CD4-positive, alpha-beta T cell (primary cell): ENCODE measurements at regions not wholly inside any gene's neighbourhood (a gene's known extent, or its start where the extent isn't known, plus 50 kb on each side); places are given as distances from the start of the nearest gene placed in this dataset.

Experiments used
- ATAC-seq: fragments of 200-7000 bp; cut with Tn5 transposase; one replicate; pipeline ENCODE4 v1.10.0; 2022; ENCODE audit warnings: mild to moderate bottlenecking; ENCODE audit not compliant: poor library complexity
- CTCF ChIA-PET: fragments of 350-600 bp; sonication (Branson Sonifier 250); formaldehyde crosslinking; loops from one replicate; lab custom pipeline; 2021; ENCODE audit warnings: antibody characterized with exemption, inconsistent platforms; lab: Charles Lee
- POLR2A ChIA-PET: fragments of 350-600 bp; sonication (Branson Sonifier 250); formaldehyde crosslinking; loops from one replicate; lab custom pipeline; 2021; ENCODE audit warnings: antibody characterized with exemption, inconsistent platforms; lab: Charles Lee
- DNase-seq, 14 experiments: peaks; one replicate each; pipeline ENCODE4 v3.0.0-alpha.2; 2013 to 2020; ENCODE audit warnings: mixed read lengths in 2 of 14
- H3K27ac ChIP-seq, 2 donors: one replicate each; pipeline versions ENCODE4 v1.5.1 to v1.7.0; 2013; ENCODE audit warnings: low read length in 2 of 2, low read depth in 1 of 2, mild to moderate bottlenecking in 1 of 2
- H3K27me3 ChIP-seq, 2 experiments: 1 replicate in 1 of 2; 2 replicates in 1 of 2; pipeline versions ENCODE4 v1.6.1 to v1.7.0; 2013; ENCODE audit warnings: low read length in 2 of 2, control low read depth in 1 of 2, mild to moderate bottlenecking in 1 of 2, moderate library complexity in 1 of 2; ENCODE audit not compliant: insufficient read depth in 2 of 2, control insufficient read depth in 1 of 2
- H3K36me3 ChIP-seq: one replicate; pipeline ENCODE4 v1.6.1; 2013; ENCODE audit warnings: low read length, control low read depth; ENCODE audit not compliant: insufficient read depth
- H3K4me1 ChIP-seq: one replicate; pipeline ENCODE4 v1.6.1; 2013; ENCODE audit warnings: low read length, control low read depth; ENCODE audit not compliant: insufficient read depth
- H3K4me3 ChIP-seq: one replicate; pipeline ENCODE4 v1.5.1; 2013; ENCODE audit warnings: mild to moderate bottlenecking, low read length, moderate library complexity
- H3K9me3 ChIP-seq, 2 experiments: 1 replicate in 1 of 2; 2 replicates in 1 of 2; pipeline versions ENCODE4 v1.6.1 to v1.7.0; 2013; ENCODE audit warnings: low read length in 2 of 2, mild to moderate bottlenecking in 2 of 2, control low read depth in 1 of 2, moderate library complexity in 1 of 2; ENCODE audit not compliant: control insufficient read depth in 1 of 2, insufficient read depth in 1 of 2
- H3K27ac Mint-ChIP-seq: one replicate; pipeline ENCODE4 v1.8.0; 2020; ENCODE audit warnings: mixed read lengths
- H3K27me3 Mint-ChIP-seq: one replicate; pipeline ENCODE4 v1.8.0; 2021; ENCODE audit warnings: mixed read lengths
- H3K36me3 Mint-ChIP-seq: one replicate; pipeline ENCODE4 v1.8.0; 2021; ENCODE audit warnings: low read depth, mixed read lengths
- H3K4me1 Mint-ChIP-seq: one replicate; pipeline ENCODE4 v1.8.0; 2021; ENCODE audit warnings: low read depth, mixed read lengths
- H3K4me3 Mint-ChIP-seq: one replicate; pipeline ENCODE4 v1.8.0; 2020; ENCODE audit warnings: mild to moderate bottlenecking, mixed read lengths
- H3K9me3 Mint-ChIP-seq: one replicate; pipeline ENCODE4 v1.8.0; 2020; ENCODE audit warnings: mixed read lengths
- CTCF ChIP-seq: fragments of 200-600 bp; IDR thresholded peaks from one replicate; pipeline ENCODE4 v1.8.0; 2022; ENCODE audit warnings: antibody characterized with exemption, mild to moderate bottlenecking
- intact Hi-C, 2 experiments: fragments of 100-400 bp; cut with DNase I in 1 of 2; cut with micrococcal nuclease in 1 of 2; formaldehyde crosslinking; loops; one replicate each; pipeline versions ENCODE4 v1.15.1 to v1.9.0; 2023 to 2025; cut with DNase I, micrococcal nuclease

GRCh38 chrX:145881175-145881995, 63.8 kb downstream of the SLITRK2 start:
- no peaks in the 10 kb centered on the region for H3K36me3 Mint-ChIP-seq
- no peak overlapping the region for H3K4me3 ChIP-seq
- H3K9me3 Mint-ChIP-seq, result no peaks in the 10 kb centered on the region
- no peaks in the 10 kb centered on the region for H3K27me3 Mint-ChIP-seq
- ATAC-seq, result no peak
- no peaks in the 10 kb centered on the region for H3K4me1 Mint-ChIP-seq
- no peaks in the 10 kb centered on the region for H3K27me3 ChIP-seq
- ChIA-PET CTCF (interaction anchor here (0.7 kb wide), 1 partner anchor 12 kb away, joined by 3 read pairs; no protein-coding TSS in a partner anchor), POLR2A (no interaction called here)
- H3K27ac Mint-ChIP-seq, result no peak overlapping the region
- no peaks in the 10 kb centered on the region for H3K36me3 ChIP-seq
- no peak overlapping the region for H3K27ac ChIP-seq
- DNase-seq, result no peak
- H3K9me3 ChIP-seq, result peaks cover 0 to 3% of the 10 kb centered on the region in 2 experiments
- H3K4me1 ChIP-seq, result no peaks in the 10 kb centered on the region
- TF ChIP-seq CTCF, result no peak
- no peak overlapping the region for H3K4me3 Mint-ChIP-seq
- intact Hi-C loops, result no loop called here

GRCh38 chrX:145886469-145886868, 68.8 kb downstream of the SLITRK2 start:
- Histone ChIP-seq H3K9me3 (peaks cover 0 to 3% of the 10 kb centered on the region in 2 experiments), H3K27me3 (no peaks in the 10 kb centered on the region), H3K27ac (no peak overlapping the region), H3K4me3 (no peak overlapping the region), H3K4me1 (no peaks in the 10 kb centered on the region), H3K36me3 (no peaks in the 10 kb centered on the region)
- TF ChIP-seq CTCF, result no peak
- ChIA-PET POLR2A (no interaction called here), CTCF (no interaction called here)
- H3K27ac Mint-ChIP-seq, result no peak overlapping the region
- ATAC-seq, result no peak
- intact Hi-C loops, result no loop called here
- H3K36me3 Mint-ChIP-seq, result no peaks in the 10 kb centered on the region
- H3K9me3 Mint-ChIP-seq, result peaks cover 5% of the 10 kb centered on the region
- H3K27me3 Mint-ChIP-seq, result no peaks in the 10 kb centered on the region
- no peaks in the 10 kb centered on the region for H3K4me1 Mint-ChIP-seq
- no peak overlapping the region for H3K4me3 Mint-ChIP-seq
- DNase-seq, result no peak

- ChIA-PET CTCF (no interaction called here), POLR2A (no interaction called here)
- Histone ChIP-seq H3K27ac (no peak overlapping the region), H3K27me3 (no peaks in the 10 kb centered on the region), H3K4me1 (no peaks in the 10 kb centered on the region), H3K4me3 (no peak overlapping the region), H3K36me3 (no peaks in the 10 kb centered on the region), H3K9me3 (no peaks in the 10 kb centered on the region)
- DNase-seq (no peak), ATAC-seq (no peak)
- H3K9me3 Mint-ChIP-seq, result peaks cover 3% of the 10 kb centered on the region
- intact Hi-C loops, result no loop called here
- no peak for TF ChIP-seq CTCF
- H3K4me1 Mint-ChIP-seq, result no peaks in the 10 kb centered on the region
- no peaks in the 10 kb centered on the region for H3K27me3 Mint-ChIP-seq
- no peak overlapping the region for H3K4me3 Mint-ChIP-seq
- H3K36me3 Mint-ChIP-seq, result no peaks in the 10 kb centered on the region
- no peak overlapping the region for H3K27ac Mint-ChIP-seq
Observed at GRCh38 chrX:145910017-145910416, 92.4 kb downstream of the SLITRK2 start.
